ENCODE measurements at regions not wholly inside any gene's neighbourhood (a gene's known extent, or its start where the extent isn't known, plus 50 kb on each side); places are given as distances from the start of the nearest gene placed in this dataset.

GRCh38 chr6:145490068-145490467, 245.3 kb downstream of the EPM2A start:
- TF ChIP-seq CTCF (IDR thresholded peaks at IDR 0.05) = no peak
- TF ChIP-seq POLR2AphosphoS5 (IDR thresholded peaks at IDR 0.05; ENCODE audit: low read depth, low read length) = no peak
